ENCODE measurements at regions not wholly inside any gene's neighbourhood (a gene's known extent, or its start where the extent isn't known, plus 50 kb on each side); places are given as distances from the start of the nearest gene placed in this dataset.

DNA sequence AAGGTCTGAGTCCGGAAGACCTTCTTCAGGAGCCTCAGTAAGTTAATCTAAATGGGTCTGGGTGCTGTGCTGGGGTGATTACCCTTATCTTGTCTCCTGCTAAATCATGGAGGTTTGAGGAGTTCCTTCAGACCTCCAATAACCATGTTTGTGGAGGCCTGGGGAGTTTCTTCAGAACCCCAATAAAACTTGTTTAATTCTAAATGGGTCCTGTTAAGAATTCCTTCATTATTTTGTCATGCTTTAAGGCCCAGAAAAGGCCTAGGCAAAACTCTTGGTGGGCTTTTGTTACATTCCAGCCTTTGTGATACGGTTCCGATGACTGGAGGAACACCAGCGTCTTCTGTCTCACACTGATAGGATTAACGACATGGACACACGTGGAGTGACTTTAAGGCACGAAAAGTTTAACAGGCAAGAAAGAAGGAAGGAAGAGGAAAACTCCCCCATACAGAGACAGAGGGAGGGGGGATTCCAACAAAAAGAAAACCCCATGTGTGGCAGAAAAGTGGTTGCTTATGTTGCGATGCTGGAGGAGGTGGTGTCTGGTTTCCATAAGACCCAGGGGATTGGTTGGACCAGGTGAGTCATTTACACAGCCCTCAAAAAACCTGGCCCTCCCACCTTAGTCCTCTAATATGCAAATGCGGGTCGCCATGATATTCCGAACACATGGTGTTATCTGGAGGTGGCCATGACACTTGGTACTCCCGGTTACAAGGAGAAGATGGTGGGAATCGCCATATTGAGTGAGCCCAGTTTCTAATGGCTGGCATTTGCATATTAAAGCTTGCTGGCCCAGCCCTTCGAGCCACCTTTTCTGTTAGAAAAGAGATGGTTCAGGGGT lies 72.6 kb upstream of the MFGE8 start:
- TF ChIP-seq GABPA (IDR thresholded peaks at IDR 0.05; ENCODE audit: low read depth) (no peak), SPI1 (IDR thresholded peaks at IDR 0.05; ENCODE audit: borderline replicate concordance, low read depth) (no peak), REST (IDR thresholded peaks at IDR 0.05; ENCODE audit: insufficient replicate concordance, low read depth) (no peak), POLR2AphosphoS5 (IDR thresholded peaks at IDR 0.05; ENCODE audit: low read depth) (no peak)
- TF ChIP-seq, protein P1, sequence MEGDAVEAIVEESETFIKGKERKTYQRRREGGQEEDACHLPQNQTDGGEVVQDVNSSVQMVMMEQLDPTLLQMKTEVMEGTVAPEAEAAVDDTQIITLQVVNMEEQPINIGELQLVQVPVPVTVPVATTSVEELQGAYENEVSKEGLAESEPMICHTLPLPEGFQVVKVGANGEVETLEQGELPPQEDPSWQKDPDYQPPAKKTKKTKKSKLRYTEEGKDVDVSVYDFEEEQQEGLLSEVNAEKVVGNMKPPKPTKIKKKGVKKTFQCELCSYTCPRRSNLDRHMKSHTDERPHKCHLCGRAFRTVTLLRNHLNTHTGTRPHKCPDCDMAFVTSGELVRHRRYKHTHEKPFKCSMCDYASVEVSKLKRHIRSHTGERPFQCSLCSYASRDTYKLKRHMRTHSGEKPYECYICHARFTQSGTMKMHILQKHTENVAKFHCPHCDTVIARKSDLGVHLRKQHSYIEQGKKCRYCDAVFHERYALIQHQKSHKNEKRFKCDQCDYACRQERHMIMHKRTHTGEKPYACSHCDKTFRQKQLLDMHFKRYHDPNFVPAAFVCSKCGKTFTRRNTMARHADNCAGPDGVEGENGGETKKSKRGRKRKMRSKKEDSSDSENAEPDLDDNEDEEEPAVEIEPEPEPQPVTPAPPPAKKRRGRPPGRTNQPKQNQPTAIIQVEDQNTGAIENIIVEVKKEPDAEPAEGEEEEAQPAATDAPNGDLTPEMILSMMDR (IDR thresholded peaks at IDR 0.05; ENCODE audit: insufficient read depth, low read length), result no peak
- H3K27ac ChIP-seq (replicated peaks), result no peak overlapping the region
- peaks cover 6% of the 10 kb centered on the region for H3K27me3 ChIP-seq (ENCODE audit: insufficient read depth, poor library complexity, severe bottlenecking)
- DNase-seq (ENCODE audit: low read depth in 1 of 2, low spot score in 1 of 2), result no peak
- no peak overlapping the region for H3K4me3 ChIP-seq (replicated peaks; ENCODE audit: insufficient read depth, low read length)

GRCh38 chr15:88986949-88987590 lies 73.9 kb upstream of the MFGE8 start:
- Histone ChIP-seq H3K27me3 (ENCODE audit: insufficient read depth, poor library complexity, severe bottlenecking) (peaks cover 7% of the 10 kb centered on the region), H3K27ac (replicated peaks) (no peak overlapping the region), H3K4me3 (replicated peaks; ENCODE audit: insufficient read depth, low read length) (no peak overlapping the region)
- no peak for TF ChIP-seq SPI1 (IDR thresholded peaks at IDR 0.05; ENCODE audit: borderline replicate concordance, low read depth)
- TF ChIP-seq POLR2AphosphoS5 (IDR thresholded peaks at IDR 0.05; ENCODE audit: low read depth), result no peak
- TF ChIP-seq, protein P1 (IDR thresholded peaks at IDR 0.05; ENCODE audit: insufficient read depth, low read length), result no peak
- TF ChIP-seq GABPA (IDR thresholded peaks at IDR 0.05; ENCODE audit: low read depth), result no peak
- DNase-seq (ENCODE audit: low read depth in 1 of 2, low spot score in 1 of 2), result no peak

DNA sequence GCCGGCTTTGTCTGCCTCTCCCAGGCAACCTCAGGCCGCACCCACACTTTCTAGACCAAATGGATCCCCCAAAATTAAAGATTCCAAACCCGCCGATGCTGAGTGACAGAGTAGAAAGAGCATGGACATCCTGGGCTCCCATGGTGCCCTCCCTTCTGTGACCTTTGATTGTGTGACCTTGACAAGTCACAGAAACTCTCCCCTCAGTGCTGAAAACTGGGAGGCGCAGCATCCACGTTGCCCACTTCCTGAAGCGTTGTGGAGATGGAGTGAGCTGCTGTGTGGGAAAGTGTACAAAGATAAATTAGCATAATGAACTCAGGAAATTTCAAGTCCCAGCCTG lies 74.4 kb upstream of the MFGE8 start:
- Histone ChIP-seq H3K27ac (replicated peaks) (no peak overlapping the region), H3K27me3 (ENCODE audit: insufficient read depth, poor library complexity, severe bottlenecking) (peaks cover 7% of the 10 kb centered on the region), H3K4me3 (replicated peaks; ENCODE audit: insufficient read depth, low read length) (no peak overlapping the region)
- TF ChIP-seq GABPA (IDR thresholded peaks at IDR 0.05; ENCODE audit: low read depth) (no peak), SPI1 (IDR thresholded peaks at IDR 0.05; ENCODE audit: borderline replicate concordance, low read depth) (no peak), POLR2AphosphoS5 (IDR thresholded peaks at IDR 0.05; ENCODE audit: low read depth) (no peak), REST (IDR thresholded peaks at IDR 0.05; ENCODE audit: insufficient replicate concordance, low read depth) (no peak)
- TF ChIP-seq, protein P1 (IDR thresholded peaks at IDR 0.05; ENCODE audit: insufficient read depth, low read length), result no peak
- DNase-seq (ENCODE audit: low read depth in 1 of 2, low spot score in 1 of 2), result no peak

Measured in HL-60 (cell line).